ENCODE measurements at regions not wholly inside any gene's neighbourhood (a gene's known extent, or its start where the extent isn't known, plus 50 kb on each side); places are given as distances from the start of the nearest gene placed in this dataset.
"Not testable (repeated sequence)": the region's sequence is repeated elsewhere in the genome, so short reads cannot be mapped to it uniquely, and the experiment has no call there.

GRCh38 chr4:104330125-104330905, 164.4 kb downstream of the CXXC4 start:
- Histone ChIP-seq H2AFZ (ENCODE audit: low read length) (no peak overlapping the region), H3K36me3 (replicated peaks; ENCODE audit: insufficient read depth, low read length) (no peaks in the 10 kb centered on the region)
- TF ChIP-seq EZH2phosphoT487 (IDR thresholded peaks at IDR 0.05; ENCODE audit: low read length) (no peak), EZH2 (optimal IDR thresholded peaks at IDR 0.05; ENCODE audit: low read depth, low read length) (no peak)
- TF ChIP-seq, protein P1, sequence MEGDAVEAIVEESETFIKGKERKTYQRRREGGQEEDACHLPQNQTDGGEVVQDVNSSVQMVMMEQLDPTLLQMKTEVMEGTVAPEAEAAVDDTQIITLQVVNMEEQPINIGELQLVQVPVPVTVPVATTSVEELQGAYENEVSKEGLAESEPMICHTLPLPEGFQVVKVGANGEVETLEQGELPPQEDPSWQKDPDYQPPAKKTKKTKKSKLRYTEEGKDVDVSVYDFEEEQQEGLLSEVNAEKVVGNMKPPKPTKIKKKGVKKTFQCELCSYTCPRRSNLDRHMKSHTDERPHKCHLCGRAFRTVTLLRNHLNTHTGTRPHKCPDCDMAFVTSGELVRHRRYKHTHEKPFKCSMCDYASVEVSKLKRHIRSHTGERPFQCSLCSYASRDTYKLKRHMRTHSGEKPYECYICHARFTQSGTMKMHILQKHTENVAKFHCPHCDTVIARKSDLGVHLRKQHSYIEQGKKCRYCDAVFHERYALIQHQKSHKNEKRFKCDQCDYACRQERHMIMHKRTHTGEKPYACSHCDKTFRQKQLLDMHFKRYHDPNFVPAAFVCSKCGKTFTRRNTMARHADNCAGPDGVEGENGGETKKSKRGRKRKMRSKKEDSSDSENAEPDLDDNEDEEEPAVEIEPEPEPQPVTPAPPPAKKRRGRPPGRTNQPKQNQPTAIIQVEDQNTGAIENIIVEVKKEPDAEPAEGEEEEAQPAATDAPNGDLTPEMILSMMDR (IDR thresholded peaks at IDR 0.05; ENCODE audit: low read length), result no peak

DNA sequence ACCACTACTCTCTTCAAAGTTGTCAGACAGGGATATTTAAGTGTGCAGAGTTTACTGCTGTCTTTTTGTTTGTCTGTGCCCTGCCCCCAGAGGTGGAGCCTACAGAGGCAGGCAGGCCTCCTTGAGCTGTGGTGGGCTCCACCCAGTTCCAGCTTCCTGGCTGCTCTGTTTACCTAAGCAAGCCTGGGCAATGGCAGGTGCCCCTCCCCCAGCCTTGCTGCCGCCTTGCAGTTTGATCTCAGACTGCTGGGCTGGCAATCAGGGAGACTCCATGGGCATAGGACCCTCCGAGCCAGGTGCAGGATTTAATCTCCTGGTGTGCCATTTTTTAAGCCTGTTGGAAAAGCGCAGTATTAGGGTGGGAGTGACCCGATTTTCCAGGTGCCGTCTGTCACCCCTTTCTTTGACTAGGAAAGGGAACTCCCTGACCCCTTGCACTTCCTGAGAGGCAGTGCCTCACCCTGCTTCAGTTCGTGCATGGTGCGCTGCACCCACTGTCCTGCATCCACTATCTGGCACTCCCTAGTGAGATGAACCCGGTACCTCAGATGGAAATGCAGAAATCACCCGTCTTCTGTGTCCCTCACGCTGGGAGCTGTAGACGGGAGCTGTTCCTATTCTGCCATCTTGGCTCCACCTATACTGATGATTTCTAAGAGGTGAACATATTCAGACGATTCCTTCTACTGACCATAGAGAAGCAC, 167.6 kb downstream of the CXXC4 start:
- H3K36me3 ChIP-seq (replicated peaks; ENCODE audit: insufficient read depth, low read length); DNase-seq; H3K27ac ChIP-seq (ENCODE audit: low read length); H2AFZ ChIP-seq (ENCODE audit: low read length); H3F3A ChIP-seq (ENCODE audit: insufficient read depth, low read length); H3K4me3 ChIP-seq (ENCODE audit: low read length); H3K79me2 ChIP-seq (ENCODE audit: low read length); H3K9me3 ChIP-seq (replicated peaks; ENCODE audit: insufficient read depth, low read length); H3K4me1 ChIP-seq (ENCODE audit: low read length); H3K27me3 ChIP-seq (replicated peaks; ENCODE audit: insufficient read depth, low read length); H3K9me2 ChIP-seq (replicated peaks; ENCODE audit: insufficient read depth, low read length); H4K20me1 ChIP-seq (ENCODE audit: insufficient read depth, low read length); H3K4me2 ChIP-seq (ENCODE audit: low read depth, low read length); H3K9ac ChIP-seq (ENCODE audit: low read length): not testable (repeated sequence)

More at GRCh38 chr4:104330125-104330905, 164.4 kb downstream of the CXXC4 start:
- no peak overlapping the region for H3K9ac ChIP-seq (ENCODE audit: low read length)
- no peaks in the 10 kb centered on the region for H3K4me1 ChIP-seq (ENCODE audit: low read length)
- H3K79me2 ChIP-seq (ENCODE audit: low read length), result no peaks in the 10 kb centered on the region
- H3K9me3 ChIP-seq (replicated peaks; ENCODE audit: insufficient read depth, low read length), result no peaks in the 10 kb centered on the region
- H3K4me3 ChIP-seq (ENCODE audit: low read length), result no peak overlapping the region
- no peaks in the 10 kb centered on the region for H3K9me2 ChIP-seq (replicated peaks; ENCODE audit: insufficient read depth, low read length)
- no peaks in the 10 kb centered on the region for H4K20me1 ChIP-seq (ENCODE audit: insufficient read depth, low read length)
- no peak for DNase-seq
- no peaks in the 10 kb centered on the region for H3F3A ChIP-seq (ENCODE audit: insufficient read depth, low read length)
- no peaks in the 10 kb centered on the region for H3K27me3 ChIP-seq (replicated peaks; ENCODE audit: insufficient read depth, low read length)
- H3K4me2 ChIP-seq (ENCODE audit: low read depth, low read length), result no peak overlapping the region
- H3K27ac ChIP-seq (ENCODE audit: low read length), result no peak overlapping the region

GRCh38 chr4:104302731-104303130, 192.0 kb downstream of the CXXC4 start:
- Histone ChIP-seq H3K4me1 (ENCODE audit: low read length) (no peaks in the 10 kb centered on the region), H3K36me3 (replicated peaks; ENCODE audit: insufficient read depth, low read length) (no peaks in the 10 kb centered on the region), H3K27me3 (replicated peaks; ENCODE audit: insufficient read depth, low read length) (no peaks in the 10 kb centered on the region), H3F3A (ENCODE audit: insufficient read depth, low read length) (no peaks in the 10 kb centered on the region), H3K9ac (ENCODE audit: low read length) (no peak overlapping the region), H3K27ac (ENCODE audit: low read length) (no peak overlapping the region), H3K79me2 (ENCODE audit: low read length) (no peaks in the 10 kb centered on the region), H3K9me2 (replicated peaks; ENCODE audit: insufficient read depth, low read length) (no peaks in the 10 kb centered on the region), H2AFZ (ENCODE audit: low read length) (no peak overlapping the region), H3K4me3 (ENCODE audit: low read length) (no peak overlapping the region), H3K9me3 (replicated peaks; ENCODE audit: insufficient read depth, low read length) (no peaks in the 10 kb centered on the region), H3K4me2 (ENCODE audit: low read depth, low read length) (no peak overlapping the region), H4K20me1 (ENCODE audit: insufficient read depth, low read length) (no peaks in the 10 kb centered on the region)
- DNase-seq, result no peak
- TF ChIP-seq EZH2 (optimal IDR thresholded peaks at IDR 0.05; ENCODE audit: low read depth, low read length) (no peak), EZH2phosphoT487 (IDR thresholded peaks at IDR 0.05; ENCODE audit: low read length) (no peak)
- TF ChIP-seq, protein P1 (IDR thresholded peaks at IDR 0.05; ENCODE audit: low read length), result no peak

DNA sequence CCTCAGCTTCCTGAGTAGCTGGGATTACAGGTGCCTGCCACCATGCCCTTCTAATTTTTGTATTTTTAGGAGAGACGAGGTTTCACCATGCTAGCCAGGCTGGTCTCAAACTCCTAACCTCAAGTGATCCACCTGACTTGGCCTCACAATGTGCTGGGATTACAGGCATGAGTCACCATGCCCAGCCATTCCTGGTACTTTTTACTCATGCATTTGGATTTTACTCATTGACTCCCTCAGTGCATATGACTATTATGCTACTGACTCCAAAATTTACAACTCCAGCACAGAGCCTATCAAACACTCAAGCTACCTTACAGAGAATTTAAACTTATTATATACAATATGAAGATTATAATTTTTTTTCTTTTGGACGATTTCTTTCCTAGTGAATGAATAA, 199.9 kb downstream of the CXXC4 start:
- no peak for DNase-seq
- TF ChIP-seq, protein P1 (IDR thresholded peaks at IDR 0.05; ENCODE audit: low read length), result no peak
- no peak for TF ChIP-seq EZH2 (optimal IDR thresholded peaks at IDR 0.05; ENCODE audit: low read depth, low read length)
- no peak for TF ChIP-seq EZH2phosphoT487 (IDR thresholded peaks at IDR 0.05; ENCODE audit: low read length)
- no peaks in the 10 kb centered on the region for H3K9me2 ChIP-seq (replicated peaks; ENCODE audit: insufficient read depth, low read length)

More for the DNA sequence above, 199.9 kb downstream of the CXXC4 start:
- no peak overlapping the region for H3K4me2 ChIP-seq (ENCODE audit: low read depth, low read length)
- H2AFZ ChIP-seq (ENCODE audit: low read length), result no peak overlapping the region
- no peaks in the 10 kb centered on the region for H3F3A ChIP-seq (ENCODE audit: insufficient read depth, low read length)
- no peaks in the 10 kb centered on the region for H3K4me1 ChIP-seq (ENCODE audit: low read length)
- H3K27me3 ChIP-seq (replicated peaks; ENCODE audit: insufficient read depth, low read length), result no peaks in the 10 kb centered on the region
- no peak overlapping the region for H3K27ac ChIP-seq (ENCODE audit: low read length)
- H3K9ac ChIP-seq (ENCODE audit: low read length), result no peak overlapping the region
- no peaks in the 10 kb centered on the region for H3K36me3 ChIP-seq (replicated peaks; ENCODE audit: insufficient read depth, low read length)
- H3K79me2 ChIP-seq (ENCODE audit: low read length), result no peaks in the 10 kb centered on the region
- no peaks in the 10 kb centered on the region for H4K20me1 ChIP-seq (ENCODE audit: insufficient read depth, low read length)
- H3K4me3 ChIP-seq (ENCODE audit: low read length), result no peak overlapping the region
- H3K9me3 ChIP-seq (replicated peaks; ENCODE audit: insufficient read depth, low read length), result no peaks in the 10 kb centered on the region

Measured in MM.1S (cell line).